22Rv1 (cell line): ENCODE measurements at regions not wholly inside any gene's neighbourhood (a gene's known extent, or its start where the extent isn't known, plus 50 kb on each side); places are given as distances from the start of the nearest gene placed in this dataset.

Source experiments
- H3K27ac ChIP-seq: fragments of 450-650 bp; 2 replicates; pipeline ENCODE4 v1.5.1; 2017
- ZFX ChIP-seq: fragments of 450-650 bp; IDR thresholded peaks from 2 replicates; pipeline ENCODE4 v1.6.1; 2017; ENCODE audit warnings: antibody characterized with exemption, borderline replicate concordance
- TF ChIP-seq, protein P1 (sequence below): fragments of 450-650 bp; IDR thresholded peaks from 2 replicates; pipeline ENCODE4 v1.5.1; 2017; ENCODE audit warnings: mild to moderate bottlenecking

- no peak for TF ChIP-seq ZFX
- TF ChIP-seq, protein P1, sequence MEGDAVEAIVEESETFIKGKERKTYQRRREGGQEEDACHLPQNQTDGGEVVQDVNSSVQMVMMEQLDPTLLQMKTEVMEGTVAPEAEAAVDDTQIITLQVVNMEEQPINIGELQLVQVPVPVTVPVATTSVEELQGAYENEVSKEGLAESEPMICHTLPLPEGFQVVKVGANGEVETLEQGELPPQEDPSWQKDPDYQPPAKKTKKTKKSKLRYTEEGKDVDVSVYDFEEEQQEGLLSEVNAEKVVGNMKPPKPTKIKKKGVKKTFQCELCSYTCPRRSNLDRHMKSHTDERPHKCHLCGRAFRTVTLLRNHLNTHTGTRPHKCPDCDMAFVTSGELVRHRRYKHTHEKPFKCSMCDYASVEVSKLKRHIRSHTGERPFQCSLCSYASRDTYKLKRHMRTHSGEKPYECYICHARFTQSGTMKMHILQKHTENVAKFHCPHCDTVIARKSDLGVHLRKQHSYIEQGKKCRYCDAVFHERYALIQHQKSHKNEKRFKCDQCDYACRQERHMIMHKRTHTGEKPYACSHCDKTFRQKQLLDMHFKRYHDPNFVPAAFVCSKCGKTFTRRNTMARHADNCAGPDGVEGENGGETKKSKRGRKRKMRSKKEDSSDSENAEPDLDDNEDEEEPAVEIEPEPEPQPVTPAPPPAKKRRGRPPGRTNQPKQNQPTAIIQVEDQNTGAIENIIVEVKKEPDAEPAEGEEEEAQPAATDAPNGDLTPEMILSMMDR: no peak
These were observed 1415.1 kb upstream of the RAG2 start for GRCh38 chr11:38013157-38013556.

GRCh38 chr11:38011496-38011895, 1413.5 kb upstream of the RAG2 start:
- H3K27ac ChIP-seq: no peak overlapping the region
- TF ChIP-seq, protein P1: no peak
- TF ChIP-seq ZFX: no peak

More at GRCh38 chr11:38013157-38013556, 1415.1 kb upstream of the RAG2 start:
- H3K27ac ChIP-seq: no peak overlapping the region

GRCh38 chr11:38009932-38010331, 1411.9 kb upstream of the RAG2 start:
- no peak overlapping the region for H3K27ac ChIP-seq
- TF ChIP-seq, protein P1: no peak
- no peak for TF ChIP-seq ZFX

DNA sequence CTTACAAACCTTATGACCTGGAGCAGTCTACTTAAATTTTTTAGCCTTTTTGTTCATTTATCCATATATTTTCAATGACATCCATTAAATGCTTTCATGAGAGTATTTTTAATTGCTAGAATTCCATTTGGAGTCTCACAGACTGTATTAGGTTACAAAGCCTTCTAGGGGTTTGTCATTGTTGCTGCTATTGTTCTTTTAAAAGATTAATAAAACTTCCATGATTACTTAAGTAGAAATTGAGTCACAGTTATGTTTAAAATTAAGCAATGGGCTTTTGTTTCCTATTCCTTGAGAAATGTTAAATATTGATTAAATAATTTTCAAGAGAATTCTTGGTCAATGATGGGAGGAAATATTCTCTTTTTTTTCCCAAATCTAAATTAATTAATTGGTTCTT, 1408.4 kb upstream of the RAG2 start:
- no peak overlapping the region for H3K27ac ChIP-seq
- TF ChIP-seq, protein P1: no peak
- no peak for TF ChIP-seq ZFX

DNA sequence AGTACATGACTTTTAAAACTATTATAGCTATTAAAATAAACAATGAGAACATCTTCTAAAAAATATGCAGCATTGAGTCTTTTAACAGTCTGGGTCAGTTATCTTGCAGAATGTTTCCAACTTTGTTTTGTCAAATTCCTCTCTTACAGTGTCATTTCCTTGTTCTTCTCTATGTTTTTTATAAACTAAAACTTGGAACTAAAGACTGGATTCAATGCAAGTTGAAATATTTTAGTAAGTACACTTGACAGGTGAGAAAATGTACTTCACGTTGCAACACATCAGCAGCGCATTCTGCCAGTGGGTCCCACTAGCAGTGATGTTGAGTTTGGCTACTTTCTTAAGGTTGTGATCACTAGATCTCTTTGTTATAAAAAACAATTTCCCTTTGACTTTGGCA, 1407.6 kb upstream of the RAG2 start:
- no peak for TF ChIP-seq ZFX
- TF ChIP-seq, protein P1: no peak
- no peak overlapping the region for H3K27ac ChIP-seq

DNA sequence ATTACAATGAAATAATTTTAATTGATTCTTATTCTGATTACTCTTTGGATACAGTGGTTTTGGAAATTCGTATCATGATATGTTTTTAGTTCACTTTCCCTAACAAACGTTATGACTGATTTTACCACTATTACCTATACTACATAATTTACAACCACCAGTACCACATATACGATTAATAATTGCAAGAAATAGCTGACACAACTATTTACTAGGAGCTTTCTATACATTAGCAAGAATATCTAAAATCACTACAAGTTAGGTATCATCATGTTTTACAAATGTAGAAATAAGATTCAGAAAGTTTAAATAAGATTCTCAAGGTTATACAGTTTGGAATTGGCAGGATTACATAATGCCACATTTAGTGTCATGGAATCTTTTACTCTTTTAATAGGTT, 1401.1 kb upstream of the RAG2 start:
- H3K27ac ChIP-seq: no peak overlapping the region
- no peak for TF ChIP-seq ZFX
- TF ChIP-seq, protein P1: no peak

- no peak for TF ChIP-seq ZFX
- TF ChIP-seq, protein P1: no peak
- H3K27ac ChIP-seq: no peak overlapping the region
These were observed 1397.8 kb upstream of the RAG2 start for GRCh38 chr11:37995886-37996285.
